Parathyroid adenoma (tissue), 2 donors: ENCODE measurements at regions not wholly inside any gene's neighbourhood (a gene's known extent, or its start where the extent isn't known, plus 50 kb on each side); places are given as distances from the start of the nearest gene placed in this dataset.

Experiments used
- H2AFZ ChIP-seq: fragments of 300-600 bp; sonication (generic); one replicate; pipeline ENCODE4 v1.7.0; 2017; ENCODE audit warnings: antibody characterized with exemption, mild to moderate bottlenecking
- H3K27ac ChIP-seq: fragments of 300-600 bp; sonication (generic); one replicate; pipeline ENCODE4 v1.7.0; 2017
- H3K27me3 ChIP-seq: fragments of 300-600 bp; sonication (generic); one replicate; pipeline ENCODE4 v1.7.0; 2017; ENCODE audit warnings: low read length; ENCODE audit not compliant: control insufficient read depth, insufficient read depth
- H3K36me3 ChIP-seq: fragments of 300-600 bp; sonication (generic); one replicate; pipeline ENCODE4 v1.7.0; 2017; ENCODE audit warnings: low read length; ENCODE audit not compliant: control insufficient read depth, insufficient read depth
- H3K4me1 ChIP-seq: fragments of 300-600 bp; sonication (generic); one replicate; pipeline ENCODE4 v1.7.0; 2017; ENCODE audit warnings: control low read depth
- H3K4me2 ChIP-seq: fragments of 300-600 bp; sonication (generic); one replicate; pipeline ENCODE4 v1.7.0; 2017; ENCODE audit warnings: low read length
- H3K4me3 ChIP-seq: fragments of 300-600 bp; sonication (generic); one replicate; pipeline ENCODE4 v1.7.0; 2017; ENCODE audit warnings: low read depth, low read length
- H3K79me2 ChIP-seq: fragments of 300-600 bp; sonication (generic); one replicate; pipeline ENCODE4 v1.7.0; 2017; ENCODE audit warnings: control low read depth
- H3K9ac ChIP-seq: fragments of 300-600 bp; sonication (generic); one replicate; pipeline ENCODE4 v1.7.0; 2017; ENCODE audit warnings: mild to moderate bottlenecking
- H3K9me3 ChIP-seq: fragments of 300-600 bp; sonication (generic); one replicate; pipeline ENCODE4 v1.7.0; 2017; ENCODE audit warnings: low read length; ENCODE audit not compliant: control insufficient read depth
- CTCF ChIP-seq: fragments of 300-600 bp; sonication (generic); IDR thresholded peaks from one replicate; pipeline ENCODE4 v1.7.0; 2017; ENCODE audit warnings: antibody characterized with exemption, mild to moderate bottlenecking
- donor health status: primary hyperparathyroidism.

GRCh38 chr11:97956904-97957303 is 1063.8 kb upstream of the CNTN5 start:
- Histone ChIP-seq H3K4me2 (no peak overlapping the region), H3K36me3 (no peaks in the 10 kb centered on the region), H3K79me2 (no peaks in the 10 kb centered on the region), H3K9me3 (no peaks in the 10 kb centered on the region), H2AFZ (no peak overlapping the region), H3K4me3 (no peak overlapping the region), H3K4me1 (no peaks in the 10 kb centered on the region), H3K9ac (no peak overlapping the region), H3K27ac (no peak overlapping the region), H3K27me3 (no peaks in the 10 kb centered on the region)
- no peak for TF ChIP-seq CTCF

- Histone ChIP-seq H3K4me2 (no peak overlapping the region), H3K4me1 (no peaks in the 10 kb centered on the region), H3K27ac (no peak overlapping the region), H3K9ac (no peak overlapping the region), H3K79me2 (no peaks in the 10 kb centered on the region), H3K36me3 (no peaks in the 10 kb centered on the region), H3K9me3 (no peaks in the 10 kb centered on the region), H3K27me3 (no peaks in the 10 kb centered on the region), H2AFZ (no peak overlapping the region), H3K4me3 (no peak overlapping the region)
- no peak for TF ChIP-seq CTCF
Measured at GRCh38 chr11:97961431-97961830, 1059.3 kb upstream of the CNTN5 start.

- Histone ChIP-seq H3K4me1 (no peaks in the 10 kb centered on the region), H3K79me2 (no peaks in the 10 kb centered on the region), H2AFZ (no peak overlapping the region), H3K36me3 (no peaks in the 10 kb centered on the region), H3K27ac (no peak overlapping the region), H3K9me3 (no peaks in the 10 kb centered on the region), H3K27me3 (no peaks in the 10 kb centered on the region), H3K4me2 (no peak overlapping the region), H3K9ac (no peak overlapping the region), H3K4me3 (no peak overlapping the region)
- TF ChIP-seq CTCF, result no peak
Measured at GRCh38 chr11:97962758-97963157, 1058.0 kb upstream of the CNTN5 start.

- Histone ChIP-seq H2AFZ (no peak overlapping the region), H3K27ac (no peak overlapping the region), H3K27me3 (no peaks in the 10 kb centered on the region), H3K4me2 (no peak overlapping the region), H3K4me1 (no peaks in the 10 kb centered on the region), H3K36me3 (no peaks in the 10 kb centered on the region), H3K9ac (no peak overlapping the region), H3K4me3 (no peak overlapping the region), H3K9me3 (no peaks in the 10 kb centered on the region), H3K79me2 (no peaks in the 10 kb centered on the region)
- no peak for TF ChIP-seq CTCF
Measured at GRCh38 chr11:97963528-97964331, 1057.0 kb upstream of the CNTN5 start.
